Panc1 (cell line): ENCODE measurements at regions not wholly inside any gene's neighbourhood (a gene's known extent, or its start where the extent isn't known, plus 50 kb on each side); places are given as distances from the start of the nearest gene placed in this dataset.

Source experiments
- ATAC-seq: fragments of 200-7000 bp; cut with Tn5 transposase; 2 replicates; pipeline ENCODE4 v1.9.1; 2020; ENCODE audit warnings: mild to moderate bottlenecking, moderate library complexity
- BruUV-seq: library from RNA; stranded (reverse); fragments of 400-500 nt; replicated peaks from 2 replicates; lab custom pipeline; 2021; lab: Mats Ljungman, UMichigan
- CTCF ChIA-PET: fragments of 300-600 bp; sonication (Branson Sonifier 250); formaldehyde crosslinking; loops from one replicate; lab custom pipeline; 2022; ENCODE audit warnings: antibody characterized with exemption; lab: Charles Lee
- POLR2A ChIA-PET: fragments of 300-600 bp; sonication (Branson Sonifier 250); formaldehyde crosslinking; loops from one replicate; lab custom pipeline; 2022; ENCODE audit warnings: antibody characterized with exemption; lab: Charles Lee
- DNase-seq: peaks from one replicate; pipeline ENCODE4 v3.0.0-alpha.2; 2010; ENCODE audit warnings: low read depth, low spot score
- H3K27ac ChIP-seq: 2 replicates; pipeline ENCODE4 v1.5.1; 2011; ENCODE audit warnings: mild to moderate bottlenecking, low read length, inconsistent platforms
- H3K27me3 ChIP-seq: fragments of 200-500 bp; sonication (Bioruptor generic); 2 replicates; pipeline ENCODE4 v1.6.0; 2014; ENCODE audit warnings: low read length, inconsistent platforms; ENCODE audit not compliant: control insufficient read depth, insufficient read depth
- H3K36me3 ChIP-seq: fragments of 200-500 bp; sonication (Bioruptor generic); 2 replicates; pipeline ENCODE4 v1.5.1; 2014; ENCODE audit warnings: inconsistent platforms, mild to moderate bottlenecking, low read length, moderate library complexity; ENCODE audit not compliant: control insufficient read depth, insufficient read depth
- H3K4me1 ChIP-seq: 2 replicates; pipeline ENCODE4 v1.5.1; 2011; ENCODE audit warnings: inconsistent platforms, mild to moderate bottlenecking, low read length, moderate library complexity; ENCODE audit not compliant: control insufficient read depth, insufficient read depth
- H3K4me3 ChIP-seq, 2 experiments: 2 replicates each; pipeline ENCODE4 v1.5.1; 2011 to 2012; ENCODE audit warnings: low read depth in 2 of 2, low read length in 2 of 2, mild to moderate bottlenecking in 2 of 2, inconsistent platforms in 1 of 2, moderate library complexity in 1 of 2
- H3K9me3 ChIP-seq: fragments of 200-500 bp; sonication (Bioruptor generic); 2 replicates; pipeline ENCODE4 v1.5.1; 2014; ENCODE audit warnings: low read depth, mild to moderate bottlenecking, inconsistent platforms, low read length, moderate library complexity; ENCODE audit not compliant: control insufficient read depth, insufficient read depth
- CTCF ChIP-seq: fragments of 450-650 bp; IDR thresholded peaks from 2 replicates; pipeline ENCODE4 v1.5.1; 2017; ENCODE audit warnings: mild to moderate bottlenecking
- POLR2AphosphoS5 ChIP-seq: IDR thresholded peaks from 2 replicates; pipeline ENCODE4 v1.6.1; 2012; ENCODE audit warnings: mild to moderate bottlenecking, low read depth, low read length, moderate library complexity
- REST ChIP-seq, 2 experiments: IDR thresholded peaks; 2 replicates each; pipeline ENCODE4 v1.6.1; 2011 to 2012; ENCODE audit warnings: low read depth in 2 of 2, control low read depth in 1 of 2, low read length in 1 of 2, mild to moderate bottlenecking in 1 of 2, moderate library complexity in 1 of 2; ENCODE audit not compliant: insufficient read depth in 1 of 2
- SIN3A ChIP-seq: IDR thresholded peaks from 2 replicates; pipeline ENCODE4 v1.6.1; 2012; ENCODE audit warnings: low read depth, mild to moderate bottlenecking, low read length, moderate library complexity, borderline replicate concordance; ENCODE audit not compliant: insufficient read depth
- TCF7L2 ChIP-seq: IDR thresholded peaks from 2 replicates; pipeline ENCODE4 v1.6.1; 2011; ENCODE audit warnings: mild to moderate bottlenecking, low read depth, low read length, inconsistent platforms
- in situ Hi-C: cut with HindIII; loops from 2 replicates; pipeline ENCODE4 v1.10.0; 2016; ENCODE audit warnings: low sequenced_read_pairs, low pct_unique_long_range_greater_than_20kb
- intact Hi-C: fragments of 100-400 bp; cut with micrococcal nuclease; formaldehyde crosslinking; loops from one replicate; pipeline ENCODE4 v1.10.0; 2022; ENCODE audit not compliant: unreplicated experiment

GRCh38 chr3:23656199-23656598 lies 149.6 kb upstream of the UBE2E1 start:
- H3K27me3 ChIP-seq = no peaks in the 10 kb centered on the region
- intact Hi-C loops = no loop called here
- ATAC-seq (no peak), DNase-seq (no peak)
- no peak overlapping the region for H3K27ac ChIP-seq
- no peak for TF ChIP-seq SIN3A
- no peak for TF ChIP-seq REST (IDR thresholded peaks at IDR 0.05; ENCODE audit: insufficient read depth in 1 of 2, low read depth in 2 of 2, low read length in 1 of 2)
- no peak for TF ChIP-seq CTCF
- no peak for TF ChIP-seq POLR2AphosphoS5
- no peak for TF ChIP-seq TCF7L2
- no peaks in the 10 kb centered on the region for H3K36me3 ChIP-seq
- ChIA-PET CTCF (no interaction called here), POLR2A (no interaction called here)
- no peak overlapping the region for H3K4me3 ChIP-seq
- no TSS peak for BruUV-seq
- peaks cover 4% of the 10 kb centered on the region; the same call in 1 of the 2 replicates for H3K9me3 ChIP-seq
- H3K4me1 ChIP-seq = peaks cover 9% of the 10 kb centered on the region; the same call in 1 of the 2 replicates
- in situ Hi-C loops = no loop called here

GRCh38 chr3:23656821-23657220 lies 148.9 kb upstream of the UBE2E1 start:
- CTCF ChIA-PET = no interaction called here

More at GRCh38 chr3:23656821-23657220, 148.9 kb upstream of the UBE2E1 start:
- peaks cover 4% of the 10 kb centered on the region; the same call in 1 of the 2 replicates for H3K9me3 ChIP-seq
- DNase-seq (no peak), ATAC-seq (no peak)
- no peaks in the 10 kb centered on the region for H3K36me3 ChIP-seq
- H3K27ac ChIP-seq = no peak overlapping the region; the same call in 1 of the 2 replicates
- POLR2A ChIA-PET = no interaction called here
- no peaks in the 10 kb centered on the region for H3K27me3 ChIP-seq
- intact Hi-C loops = no loop called here
- in situ Hi-C loops = no loop called here
- BruUV-seq = no TSS peak
- H3K4me1 ChIP-seq = peaks cover 9% of the 10 kb centered on the region; the same call in 1 of the 2 replicates
- H3K4me3 ChIP-seq = no peak overlapping the region
- TF ChIP-seq SIN3A (no peak), TCF7L2 (no peak), POLR2AphosphoS5 (no peak), CTCF (no peak), REST (IDR thresholded peaks at IDR 0.05; ENCODE audit: insufficient read depth in 1 of 2, low read depth in 2 of 2, low read length in 1 of 2) (no peak)
